Uterus (tissue), 2 donors: ENCODE measurements at regions not wholly inside any gene's neighbourhood (a gene's known extent, or its start where the extent isn't known, plus 50 kb on each side); places are given as distances from the start of the nearest gene placed in this dataset.

Source experiments
- CTCF ChIP-seq, 4 experiments: fragments of 200-600 bp in 2 of 4; fragments of 450-650 bp in 2 of 4; sonication (generic) in 2 of 4; IDR thresholded peaks; one replicate each; pipeline ENCODE4 v1.5.1; 2016 to 2019; ENCODE audit warnings: antibody characterized with exemption in 4 of 4, mild to moderate bottlenecking in 2 of 4, moderate library complexity in 1 of 4
- POLR2A ChIP-seq, 2 donors: fragments of 450-650 bp; IDR thresholded peaks; one replicate each; pipeline ENCODE4 v1.6.1; 2016; ENCODE audit warnings: antibody characterized with exemption in 2 of 2, mild to moderate bottlenecking in 1 of 2, moderate library complexity in 1 of 2

DNA sequence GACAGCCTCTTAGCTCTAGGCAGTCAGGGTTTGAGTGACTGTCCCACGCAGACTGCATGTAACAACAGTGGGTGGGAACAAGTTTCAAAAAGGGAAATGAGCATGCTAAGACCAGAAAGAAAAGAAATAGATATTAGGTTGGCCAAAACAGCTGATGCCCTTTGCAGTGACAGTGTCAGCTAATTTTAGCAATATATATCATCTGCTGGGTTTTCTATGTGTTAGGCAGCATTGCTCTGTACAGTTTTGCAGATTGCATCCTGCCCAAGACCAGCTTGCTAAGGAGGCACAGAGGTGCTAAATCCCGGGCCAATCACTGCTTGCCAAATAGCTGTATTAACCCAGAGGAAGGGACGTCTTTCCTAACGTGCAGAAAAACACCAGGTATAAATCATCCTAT, 541.9 kb upstream of the TBX3 start:
- TF ChIP-seq CTCF (IDR thresholded peaks at IDR 0.05): no peak
- no peak for TF ChIP-seq POLR2A (IDR thresholded peaks at IDR 0.05)
